ENCODE measurements at regions not wholly inside any gene's neighbourhood (a gene's known extent, or its start where the extent isn't known, plus 50 kb on each side); places are given as distances from the start of the nearest gene placed in this dataset.

GRCh38 chr5:4911646-4912403 lies 228.3 kb upstream of the ADAMTS16 start:
- Histone ChIP-seq H3K9me3 (ENCODE audit: low read length) (no peaks in the 10 kb centered on the region), H3K27ac (ENCODE audit: low read depth, low read length) (no peak overlapping the region), H3K4me3 (ENCODE audit: low read depth in 1 of 2, low read length in 2 of 2) (no peak overlapping the region), H3K36me3 (ENCODE audit: insufficient read depth, low read length) (no peaks in the 10 kb centered on the region), H3K9ac (ENCODE audit: low read length) (no peak overlapping the region), H3K4me1 (ENCODE audit: insufficient read depth, low read length) (peaks cover 22% of the 10 kb centered on the region), H3K27me3 (ENCODE audit: control insufficient read depth in 1 of 2, insufficient read depth in 2 of 2, low read length in 2 of 2) (no peaks in the 10 kb centered on the region)

GRCh38 chr5:4921929-4922328 lies 218.2 kb upstream of the ADAMTS16 start:
- Histone ChIP-seq H3K4me3 (ENCODE audit: low read depth in 1 of 2, low read length in 2 of 2) (no peak overlapping the region), H3K27ac (ENCODE audit: low read depth, low read length) (no peak overlapping the region), H3K9me3 (ENCODE audit: low read length) (no peaks in the 10 kb centered on the region), H3K9ac (ENCODE audit: low read length) (no peak overlapping the region), H3K36me3 (ENCODE audit: insufficient read depth, low read length) (no peaks in the 10 kb centered on the region), H3K27me3 (ENCODE audit: control insufficient read depth in 1 of 2, insufficient read depth in 2 of 2, low read length in 2 of 2) (no peaks in the 10 kb centered on the region), H3K4me1 (ENCODE audit: insufficient read depth, low read length) (no peaks in the 10 kb centered on the region)

- Histone ChIP-seq H3K9me3 (ENCODE audit: low read length) (no peaks in the 10 kb centered on the region), H3K36me3 (ENCODE audit: insufficient read depth, low read length) (no peaks in the 10 kb centered on the region), H3K4me1 (ENCODE audit: insufficient read depth, low read length) (peaks cover 20% of the 10 kb centered on the region), H3K4me3 (ENCODE audit: low read depth in 1 of 2, low read length in 2 of 2) (no peak overlapping the region), H3K27ac (ENCODE audit: low read depth, low read length) (no peak overlapping the region), H3K9ac (ENCODE audit: low read length) (no peak overlapping the region), H3K27me3 (ENCODE audit: control insufficient read depth in 1 of 2, insufficient read depth in 2 of 2, low read length in 2 of 2) (no peaks in the 10 kb centered on the region)
Measured at GRCh38 chr5:4924577-4924976, 215.6 kb upstream of the ADAMTS16 start.

- H3K4me3 ChIP-seq (ENCODE audit: low read depth in 1 of 2, low read length in 2 of 2): no peak overlapping the region
- no peaks in the 10 kb centered on the region for H3K36me3 ChIP-seq (ENCODE audit: insufficient read depth, low read length)
- peaks cover 20% of the 10 kb centered on the region for H3K4me1 ChIP-seq (ENCODE audit: insufficient read depth, low read length)
- H3K27me3 ChIP-seq (ENCODE audit: control insufficient read depth in 1 of 2, insufficient read depth in 2 of 2, low read length in 2 of 2): no peaks in the 10 kb centered on the region
- H3K9ac ChIP-seq (ENCODE audit: low read length): no peak overlapping the region
- no peaks in the 10 kb centered on the region for H3K9me3 ChIP-seq (ENCODE audit: low read length)
- no peak overlapping the region for H3K27ac ChIP-seq (ENCODE audit: low read depth, low read length)
Measured at GRCh38 chr5:4927097-4927496, 213.0 kb upstream of the ADAMTS16 start.

GRCh38 chr5:4928409-4928808 lies 211.7 kb upstream of the ADAMTS16 start:
- Histone ChIP-seq H3K36me3 (ENCODE audit: insufficient read depth, low read length) (no peaks in the 10 kb centered on the region), H3K9me3 (ENCODE audit: low read length) (no peaks in the 10 kb centered on the region), H3K4me3 (ENCODE audit: low read depth in 1 of 2, low read length in 2 of 2) (peak overlapping the region in 1 of 2 donors; percentile 6), H3K9ac (ENCODE audit: low read length) (no peak overlapping the region), H3K27ac (ENCODE audit: low read depth, low read length) (peak overlapping the region; percentile 33), H3K27me3 (ENCODE audit: control insufficient read depth in 1 of 2, insufficient read depth in 2 of 2, low read length in 2 of 2) (no peaks in the 10 kb centered on the region), H3K4me1 (ENCODE audit: insufficient read depth, low read length) (peaks cover 20% of the 10 kb centered on the region)

GRCh38 chr5:4929092-4929655 lies 211.0 kb upstream of the ADAMTS16 start:
- Histone ChIP-seq H3K4me3 (ENCODE audit: low read depth in 1 of 2, low read length in 2 of 2) (peak overlapping the region in 1 of 2 donors; percentile 6), H3K9ac (ENCODE audit: low read length) (no peak overlapping the region), H3K27me3 (ENCODE audit: control insufficient read depth in 1 of 2, insufficient read depth in 2 of 2, low read length in 2 of 2) (no peaks in the 10 kb centered on the region), H3K27ac (ENCODE audit: low read depth, low read length) (peak overlapping the region; percentile 59), H3K4me1 (ENCODE audit: insufficient read depth, low read length) (peaks cover 20% of the 10 kb centered on the region), H3K9me3 (ENCODE audit: low read length) (no peaks in the 10 kb centered on the region), H3K36me3 (ENCODE audit: insufficient read depth, low read length) (no peaks in the 10 kb centered on the region)

- Histone ChIP-seq H3K27me3 (ENCODE audit: control insufficient read depth in 1 of 2, insufficient read depth in 2 of 2, low read length in 2 of 2) (no peaks in the 10 kb centered on the region), H3K4me3 (ENCODE audit: low read depth in 1 of 2, low read length in 2 of 2) (no peak overlapping the region), H3K4me1 (ENCODE audit: insufficient read depth, low read length) (no peaks in the 10 kb centered on the region), H3K9me3 (ENCODE audit: low read length) (no peaks in the 10 kb centered on the region), H3K9ac (ENCODE audit: low read length) (no peak overlapping the region), H3K36me3 (ENCODE audit: insufficient read depth, low read length) (no peaks in the 10 kb centered on the region), H3K27ac (ENCODE audit: low read depth, low read length) (no peak overlapping the region)
Measured at GRCh38 chr5:4939042-4939781, 200.9 kb upstream of the ADAMTS16 start.

GRCh38 chr5:4941161-4941560 lies 199.0 kb upstream of the ADAMTS16 start:
- H3K36me3 ChIP-seq (ENCODE audit: insufficient read depth, low read length): no peaks in the 10 kb centered on the region
- H3K4me1 ChIP-seq (ENCODE audit: insufficient read depth, low read length): no peaks in the 10 kb centered on the region
- no peak overlapping the region for H3K4me3 ChIP-seq (ENCODE audit: low read depth in 1 of 2, low read length in 2 of 2)
- no peak overlapping the region for H3K9ac ChIP-seq (ENCODE audit: low read length)
- H3K27me3 ChIP-seq (ENCODE audit: control insufficient read depth in 1 of 2, insufficient read depth in 2 of 2, low read length in 2 of 2): no peaks in the 10 kb centered on the region
- H3K9me3 ChIP-seq (ENCODE audit: low read length): no peaks in the 10 kb centered on the region
- no peak overlapping the region for H3K27ac ChIP-seq (ENCODE audit: low read depth, low read length)

- Histone ChIP-seq H3K27me3 (ENCODE audit: control insufficient read depth in 1 of 2, insufficient read depth in 2 of 2, low read length in 2 of 2) (no peaks in the 10 kb centered on the region), H3K9me3 (ENCODE audit: low read length) (no peaks in the 10 kb centered on the region), H3K27ac (ENCODE audit: low read depth, low read length) (no peak overlapping the region), H3K4me1 (ENCODE audit: insufficient read depth, low read length) (no peaks in the 10 kb centered on the region), H3K36me3 (ENCODE audit: insufficient read depth, low read length) (no peaks in the 10 kb centered on the region), H3K9ac (ENCODE audit: low read length) (no peak overlapping the region), H3K4me3 (ENCODE audit: low read depth in 1 of 2, low read length in 2 of 2) (no peak overlapping the region)
Measured at GRCh38 chr5:4941957-4942830, 197.9 kb upstream of the ADAMTS16 start.

GRCh38 chr5:4942831-4943178 lies 197.3 kb upstream of the ADAMTS16 start:
- H3K4me3 ChIP-seq (ENCODE audit: low read depth in 1 of 2, low read length in 2 of 2): no peak overlapping the region
- no peak overlapping the region for H3K9ac ChIP-seq (ENCODE audit: low read length)
- no peaks in the 10 kb centered on the region for H3K4me1 ChIP-seq (ENCODE audit: insufficient read depth, low read length)
- no peaks in the 10 kb centered on the region for H3K27me3 ChIP-seq (ENCODE audit: control insufficient read depth in 1 of 2, insufficient read depth in 2 of 2, low read length in 2 of 2)
- no peaks in the 10 kb centered on the region for H3K9me3 ChIP-seq (ENCODE audit: low read length)
- no peak overlapping the region for H3K27ac ChIP-seq (ENCODE audit: low read depth, low read length)
- H3K36me3 ChIP-seq (ENCODE audit: insufficient read depth, low read length): no peaks in the 10 kb centered on the region

- Histone ChIP-seq H3K9me3 (ENCODE audit: low read length) (no peaks in the 10 kb centered on the region), H3K9ac (ENCODE audit: low read length) (no peak overlapping the region), H3K36me3 (ENCODE audit: insufficient read depth, low read length) (no peaks in the 10 kb centered on the region), H3K4me3 (ENCODE audit: low read depth in 1 of 2, low read length in 2 of 2) (no peak overlapping the region), H3K4me1 (ENCODE audit: insufficient read depth, low read length) (no peaks in the 10 kb centered on the region), H3K27me3 (ENCODE audit: control insufficient read depth in 1 of 2, insufficient read depth in 2 of 2, low read length in 2 of 2) (no peaks in the 10 kb centered on the region), H3K27ac (ENCODE audit: low read depth, low read length) (no peak overlapping the region)
Measured at GRCh38 chr5:4945296-4945695, 194.8 kb upstream of the ADAMTS16 start.

All from muscle layer of colon (tissue), 2 donors.